ENCODE measurements at regions not wholly inside any gene's neighbourhood (a gene's known extent, or its start where the extent isn't known, plus 50 kb on each side); places are given as distances from the start of the nearest gene placed in this dataset.

- no peak for DNase-seq
Measured at GRCh38 chr11:69931994-69932910, 113.0 kb upstream of the FGF3 start.

GRCh38 chr11:69934861-69935494 is 115.8 kb upstream of the FGF3 start:
- no peak for DNase-seq

GRCh38 chr11:69935941-69936505 is 116.8 kb upstream of the FGF3 start:
- no peak for DNase-seq

GRCh38 chr11:69936771-69937170 is 117.6 kb upstream of the FGF3 start:
- DNase-seq = no peak

- DNase-seq = no peak
Measured at GRCh38 chr11:69938206-69938605, 119.0 kb upstream of the FGF3 start.

GRCh38 chr11:69939551-69940245 is 120.5 kb upstream of the FGF3 start:
- no peak for DNase-seq

GRCh38 chr11:69940246-69940610 is 121.0 kb upstream of the FGF3 start:
- DNase-seq = no peak

- DNase-seq = no peak
Measured at GRCh38 chr11:69941546-69942332, 122.5 kb upstream of the FGF3 start.

GRCh38 chr11:69942333-69942820 is 123.2 kb upstream of the FGF3 start:
- DNase-seq = no peak

GRCh38 chr11:69943066-69943465 is 123.8 kb upstream of the FGF3 start:
- DNase-seq = no peak

- DNase-seq = no peak
Measured at GRCh38 chr11:69943506-69943905, 124.3 kb upstream of the FGF3 start.

GRCh38 chr11:69944146-69944795 is 125.1 kb upstream of the FGF3 start:
- no peak for DNase-seq

GRCh38 chr11:69945157-69945556 is 125.9 kb upstream of the FGF3 start:
- DNase-seq = no peak

GRCh38 chr11:69947059-69947792 is 128.0 kb upstream of the FGF3 start:
- no peak for DNase-seq

GRCh38 chr11:69947793-69948255 is 128.6 kb upstream of the FGF3 start:
- no peak for DNase-seq

- no peak for DNase-seq
Measured at GRCh38 chr11:69948256-69949141, 129.3 kb upstream of the FGF3 start.

- no peak for DNase-seq
Measured at GRCh38 chr11:69949327-69949726, 128.8 kb upstream of the ANO1 start.

GRCh38 chr11:69950120-69950519 is 128.0 kb upstream of the ANO1 start:
- no peak for DNase-seq

- DNase-seq = no peak
Measured at GRCh38 chr11:69950621-69951020, 127.5 kb upstream of the ANO1 start.

- DNase-seq = no peak
Measured at GRCh38 chr11:69951821-69952220, 126.3 kb upstream of the ANO1 start.
